HEK293 (cell line): ENCODE measurements at regions not wholly inside any gene's neighbourhood (a gene's known extent, or its start where the extent isn't known, plus 50 kb on each side); places are given as distances from the start of the nearest gene placed in this dataset.

Source experiments
- CTCF ChIP-seq: fragments of 450-650 bp; formaldehyde crosslinking; IDR thresholded peaks from 2 replicates; pipeline ENCODE4 v1.5.1; 2016; ENCODE audit warnings: missing biosample characterization, missing genetic modification characterization
- PATZ1 ChIP-seq: fragments of 450-650 bp; formaldehyde crosslinking; IDR thresholded peaks from 2 replicates; pipeline ENCODE4 v1.5.1; 2016; ENCODE audit warnings: missing biosample characterization, missing genetic modification characterization
- PBX3 ChIP-seq: sonication (generic); formaldehyde crosslinking; IDR thresholded peaks from 2 replicates; pipeline ENCODE4 v1.8.1; 2022; ENCODE audit warnings: mild to moderate bottlenecking, moderate library complexity, missing genetic modification reagents
- TCF7L2 ChIP-seq: IDR thresholded peaks from 2 replicates; pipeline ENCODE4 v1.6.1; 2011; ENCODE audit warnings: low read depth, mild to moderate bottlenecking, inconsistent platforms, low read length, moderate library complexity, borderline replicate concordance
- YY1 ChIP-seq: fragments of 450-650 bp; formaldehyde crosslinking; IDR thresholded peaks from 2 replicates; pipeline ENCODE4 v1.5.1; 2018; ENCODE audit warnings: missing biosample characterization, missing genetic modification characterization
- ZNF223 ChIP-seq: fragments of 450-650 bp; formaldehyde crosslinking; IDR thresholded peaks from 2 replicates; pipeline ENCODE4 v1.5.1; 2016; ENCODE audit warnings: missing biosample characterization, missing genetic modification characterization
- ZNF514 ChIP-seq: fragments of 450-650 bp; formaldehyde crosslinking; IDR thresholded peaks from 2 replicates; pipeline ENCODE4 v1.5.1; 2016; ENCODE audit warnings: missing biosample characterization, missing genetic modification characterization
- ZNF76 ChIP-seq: fragments of 450-650 bp; formaldehyde crosslinking; IDR thresholded peaks from 2 replicates; pipeline ENCODE4; 2016; ENCODE audit warnings: low read depth, missing biosample characterization, missing genetic modification characterization, borderline replicate concordance
- ZNF776 ChIP-seq: fragments of 450-650 bp; formaldehyde crosslinking; IDR thresholded peaks from 2 replicates; pipeline ENCODE4 v1.5.0; 2017; ENCODE audit warnings: missing biosample characterization, missing genetic modification characterization, borderline replicate concordance

- TF ChIP-seq TCF7L2 (no peak), ZNF514 (tag by site-specific recombination) (no peak), ZNF223 (tag by site-specific recombination) (no peak), ZNF776 (tag by site-specific recombination) (no peak), YY1 (tag by site-specific recombination) (no peak), ZNF76 (tag by site-specific recombination) (no peak), CTCF (tag by site-specific recombination) (no peak), PATZ1 (no peak), PBX3 (CRISPR knock-in tag) (no peak)
These were observed 751.1 kb upstream of the FANCL start for GRCh38 chr2:58992062-58992706.
